ENCODE measurements at regions not wholly inside any gene's neighbourhood (a gene's known extent, or its start where the extent isn't known, plus 50 kb on each side); places are given as distances from the start of the nearest gene placed in this dataset.

DNA sequence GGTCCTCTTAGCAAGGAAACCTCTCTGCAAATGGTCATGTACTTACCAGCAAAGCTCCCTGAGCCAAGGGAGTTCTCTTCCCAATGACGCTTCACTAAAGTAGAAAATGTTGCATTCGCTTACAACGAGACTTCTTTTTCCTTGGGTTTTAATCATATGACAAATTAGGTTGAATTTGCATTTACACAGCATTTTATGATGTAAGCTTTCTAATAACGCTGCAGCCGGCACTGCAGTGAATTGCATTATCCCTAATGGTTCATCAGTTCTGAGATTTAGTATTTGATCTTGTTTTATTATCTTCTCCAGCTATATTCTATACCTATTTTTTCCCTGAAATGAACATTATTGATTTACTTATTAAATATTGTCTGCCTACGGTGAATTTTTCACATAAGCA is 339.3 kb upstream of the PFKP start:
- no peak for DNase-seq (ENCODE audit: low read depth)

- no peak for DNase-seq (ENCODE audit: low read depth)
Measured at GRCh38 chr10:2716596-2716995, 350.8 kb upstream of the PFKP start.

- no peak for DNase-seq (ENCODE audit: low read depth)
Measured at GRCh38 chr10:2714597-2714996, 352.8 kb upstream of the PFKP start.

GRCh38 chr10:2703953-2704352 is 363.4 kb upstream of the PFKP start:
- DNase-seq (ENCODE audit: low read depth): no peak

- no peak for DNase-seq (ENCODE audit: low read depth)
Measured at GRCh38 chr10:2701802-2702201, 365.5 kb upstream of the PFKP start.

GRCh38 chr10:2700626-2701305 is 366.6 kb upstream of the PFKP start:
- DNase-seq (ENCODE audit: low read depth): no peak

DNA sequence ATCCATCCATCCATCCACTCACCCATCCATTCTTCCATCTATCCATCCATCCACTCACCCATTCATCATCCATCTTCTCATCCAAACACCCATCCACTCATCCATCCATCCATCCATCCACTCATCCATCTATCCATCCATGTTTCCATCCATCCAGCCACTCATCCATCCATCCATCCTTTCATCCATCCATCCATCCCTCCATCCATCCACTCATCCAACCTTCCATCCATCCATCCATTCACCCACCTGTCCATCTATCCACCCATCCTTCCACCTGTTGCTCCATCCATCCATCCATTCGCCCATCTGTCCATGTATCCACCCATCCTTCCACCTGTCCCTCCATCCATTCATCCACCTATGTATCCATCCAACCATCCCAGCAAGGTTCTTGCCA is 378.4 kb upstream of the PFKP start:
- DNase-seq (ENCODE audit: low read depth): no peak

GRCh38 chr10:2686691-2687090 is 380.7 kb upstream of the PFKP start:
- DNase-seq (ENCODE audit: low read depth): no peak

DNA sequence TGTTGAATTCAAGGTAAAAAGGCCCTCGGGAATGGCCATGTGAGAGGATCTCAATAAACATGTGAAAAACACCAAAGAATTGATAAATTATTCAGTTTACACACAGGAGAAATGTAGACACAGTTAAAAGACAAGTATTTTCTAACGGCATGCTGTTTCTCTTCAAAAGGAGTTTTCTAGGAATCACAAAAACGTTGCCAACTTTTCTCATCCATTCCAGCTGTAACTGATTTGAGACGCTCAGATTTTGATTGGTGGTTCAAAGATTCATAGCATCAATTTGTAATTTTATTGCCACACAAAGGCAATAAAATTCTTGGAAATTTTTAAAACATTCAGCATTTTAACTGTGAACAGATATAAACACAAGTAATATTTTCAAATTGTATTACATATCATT is 384.9 kb upstream of the PFKP start:
- no peak for DNase-seq (ENCODE audit: low read depth)

DNA sequence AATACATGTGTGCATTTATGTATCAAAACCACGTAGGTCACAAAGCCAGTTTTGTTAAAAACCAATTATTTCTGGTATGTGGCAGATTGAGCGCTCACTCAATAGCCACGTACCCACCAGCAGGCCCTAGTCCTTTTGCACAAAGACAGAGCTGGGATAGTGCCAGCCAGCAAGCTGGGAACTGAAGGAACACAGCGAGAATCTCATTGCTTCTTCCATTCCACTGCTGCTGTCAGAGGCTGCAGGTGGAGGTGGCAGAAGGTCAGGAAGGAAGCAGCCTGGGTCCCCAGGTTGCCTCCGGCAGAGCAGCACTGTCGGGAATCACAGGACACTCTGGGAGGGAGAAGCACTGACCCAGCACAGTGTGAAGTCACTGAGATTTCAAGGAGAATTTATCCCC is 385.5 kb upstream of the PFKP start:
- no peak for DNase-seq (ENCODE audit: low read depth)

DNA sequence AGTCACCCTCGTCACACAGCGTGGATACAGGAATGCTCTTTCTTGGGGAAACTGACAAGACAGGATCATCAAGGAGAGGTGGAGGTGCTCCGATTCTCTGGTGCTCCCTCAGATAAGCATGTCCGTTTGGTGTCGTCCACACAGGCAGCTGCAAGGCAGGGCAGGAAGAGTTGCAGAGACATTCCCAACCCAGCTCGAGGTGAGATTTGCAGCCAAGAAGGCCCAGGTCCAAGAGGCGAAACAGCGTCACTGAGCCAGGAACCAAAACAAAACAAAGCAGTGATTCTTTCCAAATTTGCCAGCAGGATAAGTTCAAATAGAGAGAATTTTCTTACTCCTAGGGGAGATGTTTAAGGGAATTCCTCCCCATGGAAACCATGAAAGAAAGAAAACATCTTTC is 386.5 kb upstream of the PFKP start:
- DNase-seq (ENCODE audit: low read depth): no peak

- no peak for DNase-seq (ENCODE audit: low read depth)
Measured at GRCh38 chr10:2679646-2680045, 387.7 kb upstream of the PFKP start.

DNA sequence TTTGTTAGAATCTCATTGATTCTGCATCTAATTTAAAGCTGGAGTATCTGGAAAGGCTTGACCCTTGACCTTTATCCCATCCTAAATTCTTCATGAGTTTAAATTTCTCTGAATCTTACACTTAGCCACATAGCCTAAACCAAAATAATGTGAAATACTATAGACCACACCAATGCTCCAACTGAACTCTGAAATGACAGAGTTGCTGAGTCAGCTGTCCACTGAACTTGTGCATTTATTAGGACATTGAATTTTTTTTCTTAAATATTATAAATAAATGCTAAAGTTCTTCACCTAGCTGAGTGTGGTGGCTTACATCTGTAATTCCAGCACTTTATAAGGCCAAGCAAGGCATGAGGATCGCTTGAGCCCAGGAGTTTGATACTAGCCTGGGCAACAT is 390.9 kb upstream of the PFKP start:
- no peak for DNase-seq (ENCODE audit: low read depth)

GRCh38 chr10:2674451-2674850 is 392.9 kb upstream of the PFKP start:
- no peak for DNase-seq (ENCODE audit: low read depth)

- no peak for DNase-seq (ENCODE audit: low read depth)
Measured at GRCh38 chr10:2670864-2671263, 396.5 kb upstream of the PFKP start.

- no peak for DNase-seq (ENCODE audit: low read depth)
Measured at GRCh38 chr10:2665772-2666171, 401.6 kb upstream of the PFKP start.

DNA sequence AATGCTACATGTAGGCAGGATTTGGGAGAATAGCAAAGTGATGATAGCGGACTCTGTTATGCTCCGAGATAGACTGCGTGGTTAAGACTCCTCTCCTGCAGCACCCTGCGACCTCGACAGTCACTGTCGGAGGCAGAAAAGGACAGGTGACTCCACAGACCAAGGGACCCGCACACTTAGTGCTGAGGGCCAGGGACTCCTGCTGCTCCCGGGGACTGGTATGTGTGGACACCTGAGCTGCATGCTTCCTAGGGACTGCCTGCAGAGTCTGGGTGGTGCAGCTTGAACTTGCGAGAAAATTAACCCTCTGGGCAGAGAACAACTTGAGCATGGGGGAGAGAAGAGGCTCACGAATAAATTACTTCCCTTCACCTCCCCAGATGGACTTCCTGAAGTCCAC is 407.1 kb upstream of the PFKP start:
- DNase-seq (ENCODE audit: low read depth): no peak

DNA sequence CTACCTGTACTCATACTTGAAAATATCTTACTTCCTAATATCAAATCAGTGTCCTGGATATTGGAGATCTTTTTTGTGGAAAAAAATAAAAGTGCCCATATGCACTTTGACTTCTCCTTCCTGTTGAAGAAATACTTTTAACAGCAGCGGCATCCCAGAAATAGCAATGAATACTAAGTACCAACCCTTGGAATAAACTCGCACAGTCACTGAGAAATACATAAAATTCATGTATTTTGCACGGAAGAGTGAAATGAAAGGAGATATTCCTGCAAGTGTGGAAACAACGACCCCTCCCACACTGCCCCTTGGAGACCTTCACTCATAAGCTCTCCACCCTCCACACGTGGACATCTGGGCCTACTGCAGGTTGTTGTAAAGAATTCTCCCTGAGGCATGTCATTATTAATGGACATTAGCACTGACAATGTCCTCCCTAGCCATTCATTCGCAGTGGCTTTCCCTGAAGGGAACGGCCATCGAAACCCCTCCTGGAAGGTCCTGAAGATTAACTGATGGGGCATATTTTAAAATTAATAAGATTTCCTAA is 407.6 kb upstream of the PFKP start:
- DNase-seq (ENCODE audit: low read depth): no peak

GRCh38 chr10:2658780-2659179 is 408.6 kb upstream of the PFKP start:
- no peak for DNase-seq (ENCODE audit: low read depth)

DNA sequence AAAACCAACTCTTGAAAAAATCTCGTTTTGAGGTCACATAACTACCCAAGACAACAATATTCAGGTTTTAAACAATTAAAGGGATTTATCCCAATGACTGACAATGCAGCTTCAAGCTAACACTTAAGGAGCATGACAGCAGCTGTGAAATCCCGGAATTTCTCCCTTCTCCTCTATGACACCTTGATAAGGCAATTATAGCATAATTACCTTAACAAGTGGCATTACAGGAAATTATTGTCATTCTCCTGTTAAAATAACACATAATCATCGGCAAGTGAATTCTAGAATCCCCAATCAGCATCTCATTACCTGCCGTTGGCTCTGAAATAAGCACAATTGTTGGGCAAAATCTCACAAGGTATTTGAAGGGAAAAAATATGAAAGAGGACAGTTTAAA is 417.0 kb upstream of the PFKP start:
- no peak for DNase-seq (ENCODE audit: low read depth)

GRCh38 chr10:2641028-2641427 is 426.3 kb upstream of the PFKP start:
- no peak for DNase-seq (ENCODE audit: low read depth)

- no peak for DNase-seq (ENCODE audit: low read depth)
Measured at GRCh38 chr10:2633630-2634029, 433.7 kb upstream of the PFKP start.

DNA sequence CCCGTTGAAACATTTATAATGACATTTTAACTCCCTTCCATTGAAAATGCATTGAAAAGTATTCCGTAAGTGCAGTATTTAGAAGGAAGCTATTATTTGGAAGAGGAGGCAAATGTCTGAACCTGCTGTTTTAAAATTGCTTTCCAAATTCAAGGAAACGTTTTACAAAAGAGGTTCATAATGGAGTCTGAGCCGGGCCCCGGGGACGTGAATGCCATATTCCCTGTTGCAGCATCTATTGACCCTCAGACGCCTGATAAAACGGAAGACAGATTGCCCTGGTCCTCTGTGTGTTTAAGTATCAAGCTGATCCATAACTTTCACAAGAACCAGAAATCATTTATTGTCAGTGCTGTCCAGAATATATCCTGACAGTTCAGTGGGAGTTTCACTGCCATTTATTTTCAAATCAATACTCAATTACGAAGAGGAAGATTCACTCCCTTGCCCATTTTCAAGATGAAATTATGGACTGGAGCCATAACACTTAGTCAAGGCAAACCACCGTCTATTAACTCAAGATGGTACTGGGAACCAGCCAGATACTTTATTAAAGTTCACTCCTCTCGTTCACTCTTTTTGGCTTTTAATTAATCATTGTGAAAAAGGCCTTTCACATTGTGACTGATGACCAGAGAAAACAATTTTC is 435.7 kb upstream of the PFKP start:
- DNase-seq (ENCODE audit: low read depth): no peak

GRCh38 chr10:2628705-2629104 is 438.6 kb upstream of the PFKP start:
- no peak for DNase-seq (ENCODE audit: low read depth)
